Upper lobe of left lung (tissue), 6 donors: ENCODE measurements at regions not wholly inside any gene's neighbourhood (a gene's known extent, or its start where the extent isn't known, plus 50 kb on each side); places are given as distances from the start of the nearest gene placed in this dataset.

Source experiments
- ATAC-seq, 2 donors: fragments of 200-7000 bp; cut with Tn5 transposase; one replicate each; pipeline ENCODE4 v1.9.1; 2022; ENCODE audit warnings: mild to moderate bottlenecking in 2 of 2, moderate library complexity in 2 of 2; ENCODE audit not compliant: low FRiP score in 2 of 2
- DNase-seq, 2 donors: peaks; one replicate each; pipeline ENCODE4 v3.0.0-alpha.2; 2019 to 2020
- H3K27ac ChIP-seq, 4 donors: fragments of 200-600 bp; sonication (generic); one replicate each; pipeline ENCODE4 v1.5.1; 2016 to 2019
- H3K27me3 ChIP-seq, 4 donors: fragments of 200-600 bp; sonication (generic); one replicate each; pipeline ENCODE4 v1.5.1; 2017 to 2019
- H3K36me3 ChIP-seq, 4 donors: fragments of 200-600 bp; sonication (generic); one replicate each; pipeline ENCODE4 v1.5.1; 2016 to 2019
- H3K4me1 ChIP-seq, 4 donors: fragments of 200-600 bp; sonication (generic); one replicate each; pipeline ENCODE4 v1.5.1; 2018 to 2019
- H3K4me3 ChIP-seq, 4 donors: fragments of 200-600 bp; sonication (generic); one replicate each; pipeline ENCODE4 v1.5.1; 2017 to 2019; ENCODE audit warnings: mild to moderate bottlenecking in 2 of 4, moderate library complexity in 1 of 4
- H3K9me3 ChIP-seq, 4 donors: fragments of 200-600 bp; sonication (generic); one replicate each; pipeline ENCODE4 v1.5.1; 2018 to 2019
- CTCF ChIP-seq, 6 experiments: fragments of 450-650 bp in 4 of 6; fragments of 200-600 bp in 2 of 6; sonication (generic) in 2 of 6; IDR thresholded peaks; one replicate each; pipeline ENCODE4 v1.5.1; 2016 to 2019; ENCODE audit warnings: antibody characterized with exemption in 6 of 6
- EP300 ChIP-seq, 4 donors: sonication (generic); formaldehyde crosslinking; IDR thresholded peaks; one replicate each; pipeline ENCODE4 v1.5.1; 2017; ENCODE audit warnings: antibody characterized with exemption in 4 of 4, control low read depth in 2 of 4
- POLR2A ChIP-seq, 4 donors: fragments of 450-650 bp; IDR thresholded peaks; one replicate each; pipeline ENCODE4 v1.5.1; 2016 to 2017; ENCODE audit warnings: antibody characterized with exemption in 4 of 4, mild to moderate bottlenecking in 2 of 4
- POLR2AphosphoS5 ChIP-seq, 2 donors: sonication (generic); formaldehyde crosslinking; IDR thresholded peaks; one replicate each; pipeline ENCODE4 v1.5.1; 2017; ENCODE audit warnings: antibody characterized with exemption in 2 of 2
- WGBS, 2 donors: methylation state at CpG; one replicate each; pipeline ENCODE4 v1.1.5; 2017 to 2018; 5-methylcytosine and 5-hydroxymethylcytosine counted together
- donor health status: DM: no; HTN: no; CAD: no; lungs with moderate emphysema.
- donor health status: DM: no; HTN: yes; CAD: no; lungs with severe emphysema.

- Histone ChIP-seq H3K4me1 (no peaks in the 10 kb centered on the region), H3K36me3 (no peaks in the 10 kb centered on the region), H3K4me3 (no peak overlapping the region), H3K27me3 (no peaks in the 10 kb centered on the region), H3K27ac (no peak overlapping the region), H3K9me3 (no peaks in the 10 kb centered on the region)
- 63 to 68% methylated on average over 5 of the region's 5 CpGs for WGBS, 2 donors
- no peak for TF ChIP-seq POLR2AphosphoS5 (IDR thresholded peaks at IDR 0.05)
- TF ChIP-seq POLR2A (IDR thresholded peaks at IDR 0.05): no peak
- no peak for TF ChIP-seq EP300 (IDR thresholded peaks at IDR 0.05)
- TF ChIP-seq CTCF (IDR thresholded peaks at IDR 0.05): no peak
- no peak for ATAC-seq
- no peak for DNase-seq
These were observed 256.4 kb downstream of the SP3 start for GRCh38 chr2:173708806-173709205.

GRCh38 chr2:173711816-173712215, 253.4 kb downstream of the SP3 start:
- Histone ChIP-seq H3K9me3 (no peaks in the 10 kb centered on the region), H3K36me3 (no peaks in the 10 kb centered on the region), H3K27ac (no peak overlapping the region), H3K27me3 (no peaks in the 10 kb centered on the region), H3K4me3 (no peak overlapping the region), H3K4me1 (no peaks in the 10 kb centered on the region)
- WGBS, 2 donors: 79 to 89% methylated on average over 1 of the region's 1 CpG
- TF ChIP-seq CTCF (IDR thresholded peaks at IDR 0.05): no peak
- no peak for TF ChIP-seq POLR2A (IDR thresholded peaks at IDR 0.05)
- TF ChIP-seq POLR2AphosphoS5 (IDR thresholded peaks at IDR 0.05): no peak
- no peak for TF ChIP-seq EP300 (IDR thresholded peaks at IDR 0.05)
- DNase-seq (no peak), ATAC-seq (no peak)

- Histone ChIP-seq H3K4me1 (no peaks in the 10 kb centered on the region), H3K36me3 (no peaks in the 10 kb centered on the region), H3K27me3 (no peaks in the 10 kb centered on the region), H3K27ac (no peak overlapping the region), H3K9me3 (no peaks in the 10 kb centered on the region), H3K4me3 (no peak overlapping the region)
- WGBS, 2 donors: 83 to 88% methylated on average over 4 of the region's 4 CpGs
- DNase-seq: no peak
- TF ChIP-seq POLR2A (IDR thresholded peaks at IDR 0.05) (no peak), POLR2AphosphoS5 (IDR thresholded peaks at IDR 0.05) (no peak), CTCF (IDR thresholded peaks at IDR 0.05) (no peak), EP300 (IDR thresholded peaks at IDR 0.05) (no peak)
- ATAC-seq: no peak
These were observed 251.1 kb downstream of the SP3 start for GRCh38 chr2:173713904-173714555.

GRCh38 chr2:173715441-173715840, 249.7 kb downstream of the SP3 start:
- no peak for ATAC-seq
- DNase-seq: no peak
- Histone ChIP-seq H3K4me3 (no peak overlapping the region), H3K36me3 (no peaks in the 10 kb centered on the region), H3K4me1 (no peaks in the 10 kb centered on the region), H3K27me3 (no peaks in the 10 kb centered on the region), H3K9me3 (no peaks in the 10 kb centered on the region), H3K27ac (no peak overlapping the region)
- no peak for TF ChIP-seq CTCF (IDR thresholded peaks at IDR 0.05)
- no peak for TF ChIP-seq EP300 (IDR thresholded peaks at IDR 0.05)
- no peak for TF ChIP-seq POLR2A (IDR thresholded peaks at IDR 0.05)
- TF ChIP-seq POLR2AphosphoS5 (IDR thresholded peaks at IDR 0.05): no peak
- WGBS, 2 donors: 73 to 82% methylated on average over 5 of the region's 5 CpGs

- 69 to 77% methylated on average over 1 of the region's 1 CpG for WGBS, 2 donors
- no peak for DNase-seq
- Histone ChIP-seq H3K27ac (no peak overlapping the region), H3K9me3 (no peaks in the 10 kb centered on the region), H3K4me1 (no peaks in the 10 kb centered on the region), H3K27me3 (no peaks in the 10 kb centered on the region), H3K4me3 (no peak overlapping the region), H3K36me3 (no peaks in the 10 kb centered on the region)
- ATAC-seq: no peak
- no peak for TF ChIP-seq POLR2AphosphoS5 (IDR thresholded peaks at IDR 0.05)
- TF ChIP-seq POLR2A (IDR thresholded peaks at IDR 0.05): no peak
- TF ChIP-seq EP300 (IDR thresholded peaks at IDR 0.05): no peak
- no peak for TF ChIP-seq CTCF (IDR thresholded peaks at IDR 0.05)
These were observed 248.6 kb downstream of the SP3 start for GRCh38 chr2:173716458-173717052.
